ENCODE measurements at regions not wholly inside any gene's neighbourhood (a gene's known extent, or its start where the extent isn't known, plus 50 kb on each side); places are given as distances from the start of the nearest gene placed in this dataset.

DNA sequence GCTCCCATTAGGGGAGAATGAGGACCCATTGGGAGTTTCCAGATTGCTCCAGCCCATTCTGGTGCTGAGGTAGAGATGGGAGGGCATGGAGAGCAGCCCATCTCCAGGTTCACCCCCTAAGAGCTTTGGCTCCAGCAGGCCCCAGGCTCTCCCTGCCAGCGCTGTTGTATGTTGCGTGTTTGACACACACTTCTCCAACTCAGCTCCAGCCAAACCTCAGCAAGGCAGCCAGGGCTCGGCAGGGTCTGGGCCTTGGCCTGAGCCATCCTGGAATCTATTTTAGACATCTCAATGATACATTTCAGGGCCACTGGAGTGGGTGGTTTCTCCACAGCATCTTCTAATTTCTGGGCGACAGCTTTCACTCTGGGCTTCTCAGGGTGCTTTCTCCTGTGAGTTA lies 117.0 kb downstream of the NAV1 start:
- no peak for TF ChIP-seq POLR2A (IDR thresholded peaks at IDR 0.05)
- TF ChIP-seq, protein P1, sequence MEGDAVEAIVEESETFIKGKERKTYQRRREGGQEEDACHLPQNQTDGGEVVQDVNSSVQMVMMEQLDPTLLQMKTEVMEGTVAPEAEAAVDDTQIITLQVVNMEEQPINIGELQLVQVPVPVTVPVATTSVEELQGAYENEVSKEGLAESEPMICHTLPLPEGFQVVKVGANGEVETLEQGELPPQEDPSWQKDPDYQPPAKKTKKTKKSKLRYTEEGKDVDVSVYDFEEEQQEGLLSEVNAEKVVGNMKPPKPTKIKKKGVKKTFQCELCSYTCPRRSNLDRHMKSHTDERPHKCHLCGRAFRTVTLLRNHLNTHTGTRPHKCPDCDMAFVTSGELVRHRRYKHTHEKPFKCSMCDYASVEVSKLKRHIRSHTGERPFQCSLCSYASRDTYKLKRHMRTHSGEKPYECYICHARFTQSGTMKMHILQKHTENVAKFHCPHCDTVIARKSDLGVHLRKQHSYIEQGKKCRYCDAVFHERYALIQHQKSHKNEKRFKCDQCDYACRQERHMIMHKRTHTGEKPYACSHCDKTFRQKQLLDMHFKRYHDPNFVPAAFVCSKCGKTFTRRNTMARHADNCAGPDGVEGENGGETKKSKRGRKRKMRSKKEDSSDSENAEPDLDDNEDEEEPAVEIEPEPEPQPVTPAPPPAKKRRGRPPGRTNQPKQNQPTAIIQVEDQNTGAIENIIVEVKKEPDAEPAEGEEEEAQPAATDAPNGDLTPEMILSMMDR (IDR thresholded peaks at IDR 0.05) = no peak

All from thyroid gland (tissue), 4 donors.